Lung (tissue), 11 donors: ENCODE measurements at regions not wholly inside any gene's neighbourhood (a gene's known extent, or its start where the extent isn't known, plus 50 kb on each side); places are given as distances from the start of the nearest gene placed in this dataset.

Experiments used
- ATAC-seq: fragments of 200-7000 bp; cut with Tn5 transposase; one replicate; pipeline ENCODE4 v1.9.1; 2020; ENCODE audit warnings: moderate number of reproducible peaks; ENCODE audit not compliant: insufficient read depth, low FRiP score
- DNase-seq, 3 donors: peaks; one replicate each; pipeline ENCODE4 v3.0.0-alpha.2; 2013 to 2017
- H3K27ac ChIP-seq, 2 donors: one replicate each; pipeline ENCODE4 v1.5.1; 2013; ENCODE audit warnings: mild to moderate bottlenecking in 2 of 2, moderate library complexity in 2 of 2, control low read depth in 1 of 2, inconsistent platforms in 1 of 2, low read depth in 1 of 2, low read length in 1 of 2
- H3K27me3 ChIP-seq, 3 donors: one replicate each; pipeline ENCODE4 v1.5.1; 2013; ENCODE audit warnings: low read length in 2 of 3; ENCODE audit not compliant: control insufficient read depth in 3 of 3, insufficient read depth in 3 of 3
- H3K36me3 ChIP-seq, 4 donors: one replicate each; pipeline ENCODE4 v1.5.1; 2013; ENCODE audit warnings: low read length in 4 of 4, mild to moderate bottlenecking in 1 of 4, moderate library complexity in 1 of 4; ENCODE audit not compliant: control insufficient read depth in 4 of 4, insufficient read depth in 4 of 4
- H3K4me1 ChIP-seq, 5 donors: one replicate each; pipeline ENCODE4 v1.5.1; 2013; ENCODE audit warnings: low read length in 5 of 5, mild to moderate bottlenecking in 2 of 5, moderate library complexity in 1 of 5; ENCODE audit not compliant: control insufficient read depth in 5 of 5, insufficient read depth in 5 of 5
- H3K4me3 ChIP-seq: one replicate; pipeline ENCODE4 v1.5.1; 2013; ENCODE audit warnings: mild to moderate bottlenecking, control low read depth, moderate library complexity
- H3K9ac ChIP-seq, 2 donors: one replicate each; pipeline ENCODE4 v1.5.1; 2013; ENCODE audit warnings: low read length in 2 of 2, control low read depth in 1 of 2; ENCODE audit not compliant: insufficient read depth in 1 of 2
- H3K9me3 ChIP-seq, 4 donors: one replicate each; pipeline ENCODE4 v1.5.1; 2013; ENCODE audit warnings: low read length in 3 of 4, mild to moderate bottlenecking in 1 of 4, moderate library complexity in 1 of 4; ENCODE audit not compliant: control insufficient read depth in 4 of 4, insufficient read depth in 3 of 4
- CTCF ChIP-seq: IDR thresholded peaks from 2 replicates; pipeline ENCODE4 v1.5.1; 2012; ENCODE audit warnings: mild to moderate bottlenecking; ENCODE audit errors: control extremely low read depth, extremely low read depth
- WGBS, 2 donors: extraction: QIAGEN DNeasy Blood & Tissue Kit; methylation state at CpG; one replicate each; pipeline ENCODE4 v1.1.7; 2013; 5-methylcytosine and 5-hydroxymethylcytosine counted together
- donor health status: control.
- donor health status: control.
- donor health status: Bipolar disorder and iron deficiency.
- donor health status: healthy.
- donor health status: DM: yes; HTN: yes; CAD: no.

- no peak for TF ChIP-seq CTCF
- Histone ChIP-seq H3K27me3 (no peaks in the 10 kb centered on the region), H3K36me3 (no peaks in the 10 kb centered on the region), H3K4me3 (no peak overlapping the region), H3K4me1 (peaks cover 0 to 2% (median 0%) of the 10 kb centered on the region in 5 donors), H3K9me3 (peaks cover 0 to 11% (median 6%) of the 10 kb centered on the region in 4 donors), H3K27ac (no peak overlapping the region), H3K9ac (no peak overlapping the region)
- no peak for DNase-seq
- ATAC-seq: no peak
- WGBS, 2 donors: 80 to 83% methylated on average over 2 of the region's 2 CpGs
These were observed 96.0 kb upstream of the PPP2R3A start for GRCh38 chr3:135869439-135870105.

GRCh38 chr3:135871311-135871710 lies 94.2 kb upstream of the PPP2R3A start:
- WGBS, 2 donors: 88% methylated on average over 1 of the region's 1 CpG
- DNase-seq (no peak), ATAC-seq (no peak)
- Histone ChIP-seq H3K4me1 (no peaks in the 10 kb centered on the region), H3K9me3 (peaks cover 0 to 8% (median 5%) of the 10 kb centered on the region in 4 donors), H3K36me3 (no peaks in the 10 kb centered on the region), H3K27me3 (no peaks in the 10 kb centered on the region), H3K4me3 (no peak overlapping the region), H3K27ac (no peak overlapping the region), H3K9ac (no peak overlapping the region)
- no peak for TF ChIP-seq CTCF

- Histone ChIP-seq H3K4me3 (no peak overlapping the region), H3K4me1 (no peaks in the 10 kb centered on the region), H3K27me3 (no peaks in the 10 kb centered on the region), H3K9me3 (peaks cover 0 to 10% (median 5%) of the 10 kb centered on the region in 4 donors), H3K36me3 (no peaks in the 10 kb centered on the region), H3K27ac (no peak overlapping the region), H3K9ac (no peak overlapping the region)
- DNase-seq: no peak
- TF ChIP-seq CTCF: no peak
- WGBS, 2 donors: 83 to 88% methylated on average over 2 of the region's 2 CpGs
- no peak for ATAC-seq
These were observed 91.5 kb upstream of the PPP2R3A start for GRCh38 chr3:135874035-135874434.

- no peaks in the 10 kb centered on the region for H3K36me3 ChIP-seq
- WGBS, 2 donors: 95 to 100% methylated on average over 3 of the region's 3 CpGs
- no peak overlapping the region for H3K27ac ChIP-seq
- peaks cover 0 to 5% (median 2%) of the 10 kb centered on the region in 4 donors for H3K9me3 ChIP-seq
- no peaks in the 10 kb centered on the region for H3K4me1 ChIP-seq
- no peak for ATAC-seq
- no peak overlapping the region for H3K9ac ChIP-seq
- no peak for TF ChIP-seq CTCF
- DNase-seq: no peak
- no peaks in the 10 kb centered on the region for H3K27me3 ChIP-seq
- no peak overlapping the region for H3K4me3 ChIP-seq
These were observed 87.0 kb upstream of the PPP2R3A start for GRCh38 chr3:135878501-135878900.
